ENCODE measurements at regions not wholly inside any gene's neighbourhood (a gene's known extent, or its start where the extent isn't known, plus 50 kb on each side); places are given as distances from the start of the nearest gene placed in this dataset.

DNA sequence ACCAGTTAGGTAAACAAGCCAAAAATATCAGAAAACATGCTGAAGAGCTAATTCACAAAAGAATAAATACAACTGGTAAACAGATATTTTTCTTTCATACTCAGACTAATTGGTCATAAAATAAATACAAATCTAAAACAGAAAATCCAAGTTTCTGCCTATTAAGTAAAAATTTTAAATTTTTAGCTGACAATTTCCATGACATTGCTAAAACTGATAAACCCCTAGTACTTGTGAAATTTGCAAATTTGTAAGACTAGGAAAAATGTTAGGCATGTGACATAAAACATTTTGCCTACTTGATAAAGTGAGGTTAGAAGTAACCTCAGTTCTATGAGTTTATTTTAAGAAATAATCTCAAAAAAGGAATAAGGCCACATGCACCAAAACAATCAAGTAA is 356.1 kb downstream of the LRATD1 start:
- DNase-seq (no peak), ATAC-seq (no peak)
- Histone ChIP-seq H3K27me3 (ENCODE audit: low read length) (no peaks in the 10 kb centered on the region), H3K9ac (ENCODE audit: low read length) (no peak overlapping the region), H3K4me2 (ENCODE audit: low read length) (no peak overlapping the region), H2AFZ (ENCODE audit: low read length) (no peak overlapping the region), H3K4me3 (ENCODE audit: low read length) (no peak overlapping the region), H3F3A (ENCODE audit: low read length, unreplicated experiment) (no peaks in the 10 kb centered on the region), H3K4me1 (ENCODE audit: insufficient read depth, low read length) (no peaks in the 10 kb centered on the region), H3K27ac (ENCODE audit: low read length) (no peak overlapping the region), H3K36me3 (ENCODE audit: low read depth, low read length) (no peaks in the 10 kb centered on the region), H3K9me2 (replicated peaks; ENCODE audit: low read length) (no peaks in the 10 kb centered on the region), H3K9me3 (ENCODE audit: low read length) (no peaks in the 10 kb centered on the region), H3K79me2 (ENCODE audit: low read length) (no peaks in the 10 kb centered on the region), H4K20me1 (ENCODE audit: low read length) (no peaks in the 10 kb centered on the region)
- ChIA-PET CTCF (no interaction called here), POLR2A (ENCODE audit: unreplicated experiment) (no interaction called here)
- TF ChIP-seq EZH2 (IDR thresholded peaks at IDR 0.05; ENCODE audit: low read length, unreplicated experiment) (no peak), EZH2phosphoT487 (IDR thresholded peaks at IDR 0.05; ENCODE audit: borderline replicate concordance, low read length) (no peak)
- TF ChIP-seq, protein P1, sequence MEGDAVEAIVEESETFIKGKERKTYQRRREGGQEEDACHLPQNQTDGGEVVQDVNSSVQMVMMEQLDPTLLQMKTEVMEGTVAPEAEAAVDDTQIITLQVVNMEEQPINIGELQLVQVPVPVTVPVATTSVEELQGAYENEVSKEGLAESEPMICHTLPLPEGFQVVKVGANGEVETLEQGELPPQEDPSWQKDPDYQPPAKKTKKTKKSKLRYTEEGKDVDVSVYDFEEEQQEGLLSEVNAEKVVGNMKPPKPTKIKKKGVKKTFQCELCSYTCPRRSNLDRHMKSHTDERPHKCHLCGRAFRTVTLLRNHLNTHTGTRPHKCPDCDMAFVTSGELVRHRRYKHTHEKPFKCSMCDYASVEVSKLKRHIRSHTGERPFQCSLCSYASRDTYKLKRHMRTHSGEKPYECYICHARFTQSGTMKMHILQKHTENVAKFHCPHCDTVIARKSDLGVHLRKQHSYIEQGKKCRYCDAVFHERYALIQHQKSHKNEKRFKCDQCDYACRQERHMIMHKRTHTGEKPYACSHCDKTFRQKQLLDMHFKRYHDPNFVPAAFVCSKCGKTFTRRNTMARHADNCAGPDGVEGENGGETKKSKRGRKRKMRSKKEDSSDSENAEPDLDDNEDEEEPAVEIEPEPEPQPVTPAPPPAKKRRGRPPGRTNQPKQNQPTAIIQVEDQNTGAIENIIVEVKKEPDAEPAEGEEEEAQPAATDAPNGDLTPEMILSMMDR (conservative IDR thresholded peaks at IDR 0.05; ENCODE audit: low read depth, low read length) = no peak
- BruUV-seq (replicated peaks) = no TSS peak
- intact Hi-C loops (cut with micrococcal nuclease) = no loop called here

- POLR2A ChIA-PET (ENCODE audit: unreplicated experiment) = no interaction called here
- BruUV-seq (replicated peaks) = no TSS peak
- Histone ChIP-seq H3F3A (ENCODE audit: low read length, unreplicated experiment) (no peaks in the 10 kb centered on the region), H3K4me2 (ENCODE audit: low read length) (no peak overlapping the region), H3K79me2 (ENCODE audit: low read length) (no peaks in the 10 kb centered on the region), H3K9me2 (replicated peaks; ENCODE audit: low read length) (no peaks in the 10 kb centered on the region), H3K9me3 (ENCODE audit: low read length) (no peaks in the 10 kb centered on the region), H3K27me3 (ENCODE audit: low read length) (no peaks in the 10 kb centered on the region), H4K20me1 (ENCODE audit: low read length) (no peaks in the 10 kb centered on the region), H3K27ac (ENCODE audit: low read length) (no peak overlapping the region), H3K36me3 (ENCODE audit: low read depth, low read length) (no peaks in the 10 kb centered on the region), H3K9ac (ENCODE audit: low read length) (no peak overlapping the region), H2AFZ (ENCODE audit: low read length) (no peak overlapping the region), H3K4me1 (ENCODE audit: insufficient read depth, low read length) (no peaks in the 10 kb centered on the region), H3K4me3 (ENCODE audit: low read length) (no peak overlapping the region)
- CTCF ChIA-PET = no interaction called here
- DNase-seq (no peak), ATAC-seq (no peak)
- intact Hi-C loops (cut with micrococcal nuclease) = no loop called here
- TF ChIP-seq, protein P1 (conservative IDR thresholded peaks at IDR 0.05; ENCODE audit: low read depth, low read length) = no peak
- TF ChIP-seq EZH2 (IDR thresholded peaks at IDR 0.05; ENCODE audit: low read length, unreplicated experiment) (no peak), EZH2phosphoT487 (IDR thresholded peaks at IDR 0.05; ENCODE audit: borderline replicate concordance, low read length) (no peak)
Measured at GRCh38 chr2:14991723-14992122, 359.2 kb downstream of the LRATD1 start.

DNA sequence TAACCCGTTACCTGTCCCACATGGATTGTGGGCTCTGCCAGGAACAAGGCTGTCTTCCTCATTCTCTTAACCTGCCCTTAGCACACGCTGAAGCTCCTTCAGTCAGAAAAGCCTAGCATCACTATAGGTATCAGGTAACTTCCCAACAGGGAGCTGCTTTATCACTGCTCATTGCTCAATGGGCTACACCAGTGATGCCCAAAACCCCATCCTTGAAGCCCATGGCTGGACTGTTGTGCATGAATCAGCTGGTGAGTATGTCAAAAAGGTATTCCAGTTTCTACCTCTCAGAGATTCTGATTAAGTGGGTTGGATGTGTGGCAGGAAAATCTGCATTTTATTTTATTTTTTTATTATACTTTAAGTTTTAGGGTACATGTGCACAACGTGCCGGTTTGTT is 362.2 kb downstream of the LRATD1 start:
- intact Hi-C loops (cut with micrococcal nuclease) = no loop called here

More for the DNA sequence above, 362.2 kb downstream of the LRATD1 start:
- CTCF ChIA-PET = no interaction called here
- Histone ChIP-seq H4K20me1 (ENCODE audit: low read length) (no peaks in the 10 kb centered on the region), H3K4me2 (ENCODE audit: low read length) (no peak overlapping the region), H3K9me2 (replicated peaks; ENCODE audit: low read length) (no peaks in the 10 kb centered on the region), H3K36me3 (ENCODE audit: low read depth, low read length) (no peaks in the 10 kb centered on the region), H3K27me3 (ENCODE audit: low read length) (no peaks in the 10 kb centered on the region), H3K27ac (ENCODE audit: low read length) (no peak overlapping the region), H2AFZ (ENCODE audit: low read length) (no peak overlapping the region), H3K79me2 (ENCODE audit: low read length) (no peaks in the 10 kb centered on the region), H3K9ac (ENCODE audit: low read length) (no peak overlapping the region), H3K4me3 (ENCODE audit: low read length) (no peak overlapping the region), H3K9me3 (ENCODE audit: low read length) (no peaks in the 10 kb centered on the region), H3K4me1 (ENCODE audit: insufficient read depth, low read length) (no peaks in the 10 kb centered on the region), H3F3A (ENCODE audit: low read length, unreplicated experiment) (no peaks in the 10 kb centered on the region)
- POLR2A ChIA-PET (ENCODE audit: unreplicated experiment) = no interaction called here
- BruUV-seq (replicated peaks) = no TSS peak
- peak; percentile 39 for DNase-seq
- ATAC-seq = no peak
- TF ChIP-seq EZH2 (IDR thresholded peaks at IDR 0.05; ENCODE audit: low read length, unreplicated experiment) (no peak), EZH2phosphoT487 (IDR thresholded peaks at IDR 0.05; ENCODE audit: borderline replicate concordance, low read length) (no peak)
- TF ChIP-seq, protein P1 (conservative IDR thresholded peaks at IDR 0.05; ENCODE audit: low read depth, low read length) = no peak

Measured in PC-3 (cell line).